HG02623 (cell line): ENCODE measurements at regions not wholly inside any gene's neighbourhood (a gene's known extent, or its start where the extent isn't known, plus 50 kb on each side); places are given as distances from the start of the nearest gene placed in this dataset.
A peak's percentile ranks its signal among the peaks of the same experiment; 100 is the strongest.

Experiments
- ATAC-seq: cut with Tn5 transposase; IDR thresholded peaks from one replicate; pipeline ENCODE4 v1.9.1; 2021; ENCODE audit warnings: moderate library complexity; ENCODE audit not compliant: unreplicated experiment

GRCh38 chr2:217452928-217453327 lies 549.9 kb downstream of the TNS1 start:
- no peak for ATAC-seq

- no peak for ATAC-seq
These were observed 551.1 kb downstream of the TNS1 start for GRCh38 chr2:217451666-217452065.

GRCh38 chr2:217449444-217449843 lies 553.4 kb downstream of the TNS1 start:
- no peak for ATAC-seq

- no peak for ATAC-seq
These were observed 553.9 kb downstream of the TNS1 start for GRCh38 chr2:217448860-217449259.

GRCh38 chr2:217445723-217446122 lies 557.1 kb downstream of the TNS1 start:
- no peak for ATAC-seq

GRCh38 chr2:217444932-217445331 lies 557.9 kb downstream of the TNS1 start:
- no peak for ATAC-seq

GRCh38 chr2:217444509-217444908 lies 558.3 kb downstream of the TNS1 start:
- no peak for ATAC-seq

GRCh38 chr2:217443601-217444000 lies 559.2 kb downstream of the TNS1 start:
- ATAC-seq = no peak

GRCh38 chr2:217440000-217440399 lies 562.8 kb downstream of the TNS1 start:
- ATAC-seq = peak; percentile 76

- peak; percentile 36 for ATAC-seq
These were observed 564.0 kb downstream of the TNS1 start for GRCh38 chr2:217438821-217439220.

GRCh38 chr2:217438136-217438535 lies 564.7 kb downstream of the TNS1 start:
- ATAC-seq = no peak

- ATAC-seq = no peak
These were observed 565.4 kb downstream of the TNS1 start for GRCh38 chr2:217437290-217437870.

- ATAC-seq = no peak
These were observed 566.4 kb downstream of the TNS1 start for GRCh38 chr2:217436386-217436785.

- peak; percentile 97 for ATAC-seq
These were observed 568.4 kb downstream of the TNS1 start for GRCh38 chr2:217434180-217434975.

GRCh38 chr2:217433522-217433921 lies 569.3 kb downstream of the TNS1 start:
- no peak for ATAC-seq

- ATAC-seq = no peak
These were observed 571.1 kb downstream of the TNS1 start for GRCh38 chr2:217431577-217432269.

GRCh38 chr2:217430916-217431576 lies 571.2 kb upstream of the TNP1 start:
- no peak for ATAC-seq

GRCh38 chr2:217429981-217430500 lies 570.2 kb upstream of the TNP1 start:
- no peak for ATAC-seq

- no peak for ATAC-seq
These were observed 562.0 kb upstream of the TNP1 start for GRCh38 chr2:217421834-217422233.

GRCh38 chr2:217420854-217421253 lies 561.0 kb upstream of the TNP1 start:
- no peak for ATAC-seq

- ATAC-seq = no peak
These were observed 559.3 kb upstream of the TNP1 start for GRCh38 chr2:217419055-217419671.
